ENCODE measurements at regions not wholly inside any gene's neighbourhood (a gene's known extent, or its start where the extent isn't known, plus 50 kb on each side); places are given as distances from the start of the nearest gene placed in this dataset.

DNA sequence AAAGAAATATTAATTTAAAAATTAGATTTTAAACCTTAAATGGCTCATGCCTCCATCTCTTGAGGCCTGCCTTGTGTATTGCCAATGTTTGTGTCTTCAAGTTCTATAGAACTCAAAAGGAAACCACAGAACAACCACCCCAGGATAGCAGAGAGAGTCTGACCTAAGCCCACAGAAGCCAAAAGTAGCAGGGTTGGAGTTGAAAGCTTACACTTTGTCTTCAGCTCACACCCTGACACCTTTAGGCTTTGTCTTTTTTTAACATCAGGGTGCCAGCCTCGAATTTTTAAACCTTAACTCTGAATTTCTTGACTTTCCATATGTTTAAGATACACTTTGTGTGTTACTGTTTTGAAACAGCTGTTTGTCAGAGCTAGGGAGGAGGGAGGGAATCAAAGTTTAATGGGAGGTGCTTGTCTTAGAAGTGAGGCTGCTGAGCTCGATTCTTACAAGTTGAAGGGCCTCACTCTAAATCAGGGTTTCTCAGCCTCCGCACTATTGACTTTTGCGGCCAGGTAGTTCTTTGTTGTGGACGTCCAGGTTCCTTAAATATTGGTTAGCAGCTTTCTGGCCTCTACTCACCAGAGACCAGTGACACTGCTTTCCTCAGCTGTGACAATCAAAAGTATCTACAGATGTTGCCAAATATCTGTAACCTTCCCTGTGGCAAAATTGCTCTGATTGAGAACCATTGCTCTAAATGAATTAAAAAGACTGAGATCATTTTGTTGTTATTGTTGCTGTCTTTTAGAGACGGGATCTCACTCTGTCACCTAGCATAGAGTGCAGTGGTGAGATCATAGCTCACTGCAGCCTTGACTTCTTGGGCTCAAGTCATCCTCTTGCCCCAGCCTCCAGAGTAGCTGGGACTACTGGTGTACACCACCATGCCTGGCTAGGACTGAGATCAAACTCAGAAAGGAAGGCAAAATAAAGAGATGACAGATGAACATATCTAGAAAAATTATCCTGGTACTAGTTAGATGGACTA, 139.2 kb upstream of the EOMES start:
- Histone ChIP-seq H3K9ac (ENCODE audit: low read length in 2 of 2) (no peak overlapping the region), H3K27me3 (ENCODE audit: control insufficient read depth in 1 of 2, insufficient read depth in 2 of 2, low read length in 2 of 2) (no peaks in the 10 kb centered on the region), H3K36me3 (ENCODE audit: control insufficient read depth in 2 of 2, insufficient read depth in 2 of 2, low read length in 2 of 2) (no peaks in the 10 kb centered on the region), H3K27ac (ENCODE audit: low read length) (no peak overlapping the region), H3K4me1 (ENCODE audit: control insufficient read depth, insufficient read depth, low read length) (no peaks in the 10 kb centered on the region), H3K9me3 (ENCODE audit: control insufficient read depth in 2 of 2, low read length in 2 of 2) (no peaks in the 10 kb centered on the region), H3K4me3 (ENCODE audit: low read length in 2 of 2) (no peak overlapping the region)

DNA sequence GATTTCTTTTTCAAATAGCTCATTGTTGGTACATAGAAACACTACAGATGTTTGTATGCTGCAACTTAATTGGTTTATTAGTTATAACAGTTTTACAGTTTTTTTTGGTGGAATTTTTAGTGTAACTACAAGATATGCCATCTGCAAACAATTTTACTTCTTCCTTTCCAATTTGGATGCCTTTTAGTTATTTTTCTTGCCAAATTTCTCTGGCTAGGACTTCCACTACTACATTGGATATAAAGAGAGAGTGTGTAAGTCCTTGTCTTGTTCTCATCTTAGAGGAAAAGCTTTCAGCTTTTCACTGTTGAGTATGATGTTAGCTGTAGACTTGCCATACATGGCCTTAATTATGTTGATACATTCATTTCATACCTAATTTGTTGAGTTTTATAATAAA, 143.6 kb upstream of the EOMES start:
- H3K27me3 ChIP-seq (ENCODE audit: control insufficient read depth in 1 of 2, insufficient read depth in 2 of 2, low read length in 2 of 2), result no peaks in the 10 kb centered on the region
- H3K4me1 ChIP-seq (ENCODE audit: control insufficient read depth, insufficient read depth, low read length), result no peaks in the 10 kb centered on the region
- no peaks in the 10 kb centered on the region for H3K36me3 ChIP-seq (ENCODE audit: control insufficient read depth in 2 of 2, insufficient read depth in 2 of 2, low read length in 2 of 2)
- H3K9me3 ChIP-seq (ENCODE audit: control insufficient read depth in 2 of 2, low read length in 2 of 2), result peaks cover 0 to 4% of the 10 kb centered on the region in 2 donors
- no peak overlapping the region for H3K4me3 ChIP-seq (ENCODE audit: low read length in 2 of 2)
- H3K9ac ChIP-seq (ENCODE audit: low read length in 2 of 2), result no peak overlapping the region
- no peak overlapping the region for H3K27ac ChIP-seq (ENCODE audit: low read length)

DNA sequence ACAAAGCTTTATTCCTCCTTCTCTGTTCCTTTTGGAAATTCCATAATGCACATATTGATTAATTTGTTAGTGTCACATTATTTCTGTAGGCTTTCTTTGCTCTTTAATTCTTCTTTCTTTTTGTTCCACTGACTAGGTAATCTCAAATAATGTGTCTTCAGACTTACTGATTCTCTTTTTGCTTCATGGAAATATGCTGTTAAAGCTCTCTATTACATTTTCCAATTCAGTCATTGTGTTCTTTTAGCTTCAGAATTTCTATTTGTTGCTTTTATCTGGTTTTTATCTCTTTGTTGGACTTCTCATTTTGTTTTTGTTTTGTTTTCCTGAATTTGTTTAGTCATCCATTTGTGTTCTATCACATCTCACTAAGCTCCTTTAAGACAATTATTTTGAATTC, 147.0 kb upstream of the EOMES start:
- H3K4me3 ChIP-seq (ENCODE audit: low read length in 2 of 2), result no peak overlapping the region
- no peak overlapping the region for H3K27ac ChIP-seq (ENCODE audit: low read length)
- H3K9ac ChIP-seq (ENCODE audit: low read length in 2 of 2), result no peak overlapping the region
- H3K9me3 ChIP-seq (ENCODE audit: control insufficient read depth in 2 of 2, low read length in 2 of 2), result peaks cover 0 to 4% of the 10 kb centered on the region in 2 donors
- H3K27me3 ChIP-seq (ENCODE audit: control insufficient read depth in 1 of 2, insufficient read depth in 2 of 2, low read length in 2 of 2), result no peaks in the 10 kb centered on the region
- no peaks in the 10 kb centered on the region for H3K4me1 ChIP-seq (ENCODE audit: control insufficient read depth, insufficient read depth, low read length)
- no peaks in the 10 kb centered on the region for H3K36me3 ChIP-seq (ENCODE audit: control insufficient read depth in 2 of 2, insufficient read depth in 2 of 2, low read length in 2 of 2)

DNA sequence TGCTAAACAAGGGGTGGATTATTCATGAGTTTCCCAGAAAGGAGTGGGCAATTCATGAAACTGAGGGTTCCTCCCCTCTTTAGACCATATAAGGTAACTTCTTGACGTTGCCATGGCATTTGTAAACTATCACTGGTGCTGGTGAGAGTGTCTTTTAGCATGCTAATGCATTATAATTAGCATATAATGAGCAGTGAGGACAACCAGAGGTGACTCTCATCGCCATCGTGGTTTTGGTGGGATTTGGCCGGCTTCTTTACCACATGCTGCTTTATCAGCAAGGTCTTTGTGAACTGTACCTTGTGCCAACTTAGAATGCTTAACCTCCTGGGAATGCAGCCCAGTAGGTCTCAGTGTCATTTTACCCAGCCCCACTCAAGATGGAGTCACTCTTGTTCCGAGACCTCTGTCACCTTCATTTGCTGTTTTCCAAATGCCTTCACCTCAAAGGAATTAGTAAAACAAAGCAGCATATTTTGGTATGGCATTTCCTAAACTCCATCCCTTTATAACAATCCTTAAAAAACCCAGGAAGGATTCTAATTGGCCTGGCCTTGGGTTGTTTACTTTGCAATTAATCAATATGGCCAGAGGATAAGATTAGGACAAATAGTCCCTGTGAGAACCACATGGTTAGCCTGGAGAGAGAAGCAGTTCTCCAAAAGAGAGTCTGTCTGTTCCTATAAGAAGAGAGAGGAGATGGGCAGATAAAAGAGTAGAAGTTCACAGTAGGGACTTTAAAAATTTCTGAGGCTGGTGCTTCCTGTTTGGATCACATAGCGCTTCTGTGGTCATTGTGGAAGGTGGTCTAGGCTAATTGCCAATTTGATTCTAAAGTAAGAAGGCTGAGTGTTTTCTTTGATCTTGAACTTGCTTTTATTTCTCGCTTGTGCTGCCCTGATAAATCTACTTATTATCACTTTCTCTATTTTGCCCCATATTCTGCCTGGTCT, 155.2 kb upstream of the EOMES start:
- Histone ChIP-seq H3K9me3 (ENCODE audit: control insufficient read depth in 2 of 2, low read length in 2 of 2) (no peaks in the 10 kb centered on the region), H3K4me3 (ENCODE audit: low read length in 2 of 2) (no peak overlapping the region), H3K4me1 (ENCODE audit: control insufficient read depth, insufficient read depth, low read length) (no peaks in the 10 kb centered on the region), H3K36me3 (ENCODE audit: control insufficient read depth in 2 of 2, insufficient read depth in 2 of 2, low read length in 2 of 2) (no peaks in the 10 kb centered on the region), H3K27me3 (ENCODE audit: control insufficient read depth in 1 of 2, insufficient read depth in 2 of 2, low read length in 2 of 2) (no peaks in the 10 kb centered on the region), H3K27ac (ENCODE audit: low read length) (no peak overlapping the region), H3K9ac (ENCODE audit: low read length in 2 of 2) (no peak overlapping the region)

DNA sequence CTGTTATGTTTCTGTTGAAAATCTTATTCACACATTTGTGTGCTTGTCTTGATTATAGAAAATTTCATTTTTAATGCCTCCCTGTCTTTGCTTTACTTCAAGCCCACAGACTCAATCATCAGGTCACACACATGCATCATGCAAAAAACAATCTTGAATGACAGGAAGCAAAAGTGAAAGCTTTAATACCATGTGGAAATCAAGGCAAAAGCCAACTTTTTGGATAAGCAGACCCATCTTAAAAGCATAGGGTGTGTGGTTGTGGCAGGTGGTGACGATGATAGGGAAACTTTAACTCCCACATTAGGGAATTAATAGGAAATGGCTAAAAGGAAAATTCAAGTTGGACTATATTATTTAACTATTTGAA, 155.9 kb upstream of the EOMES start:
- Histone ChIP-seq H3K9ac (ENCODE audit: low read length in 2 of 2) (no peak overlapping the region), H3K36me3 (ENCODE audit: control insufficient read depth in 2 of 2, insufficient read depth in 2 of 2, low read length in 2 of 2) (no peaks in the 10 kb centered on the region), H3K27ac (ENCODE audit: low read length) (no peak overlapping the region), H3K27me3 (ENCODE audit: control insufficient read depth in 1 of 2, insufficient read depth in 2 of 2, low read length in 2 of 2) (no peaks in the 10 kb centered on the region), H3K9me3 (ENCODE audit: control insufficient read depth in 2 of 2, low read length in 2 of 2) (no peaks in the 10 kb centered on the region), H3K4me1 (ENCODE audit: control insufficient read depth, insufficient read depth, low read length) (no peaks in the 10 kb centered on the region), H3K4me3 (ENCODE audit: low read length in 2 of 2) (no peak overlapping the region)

DNA sequence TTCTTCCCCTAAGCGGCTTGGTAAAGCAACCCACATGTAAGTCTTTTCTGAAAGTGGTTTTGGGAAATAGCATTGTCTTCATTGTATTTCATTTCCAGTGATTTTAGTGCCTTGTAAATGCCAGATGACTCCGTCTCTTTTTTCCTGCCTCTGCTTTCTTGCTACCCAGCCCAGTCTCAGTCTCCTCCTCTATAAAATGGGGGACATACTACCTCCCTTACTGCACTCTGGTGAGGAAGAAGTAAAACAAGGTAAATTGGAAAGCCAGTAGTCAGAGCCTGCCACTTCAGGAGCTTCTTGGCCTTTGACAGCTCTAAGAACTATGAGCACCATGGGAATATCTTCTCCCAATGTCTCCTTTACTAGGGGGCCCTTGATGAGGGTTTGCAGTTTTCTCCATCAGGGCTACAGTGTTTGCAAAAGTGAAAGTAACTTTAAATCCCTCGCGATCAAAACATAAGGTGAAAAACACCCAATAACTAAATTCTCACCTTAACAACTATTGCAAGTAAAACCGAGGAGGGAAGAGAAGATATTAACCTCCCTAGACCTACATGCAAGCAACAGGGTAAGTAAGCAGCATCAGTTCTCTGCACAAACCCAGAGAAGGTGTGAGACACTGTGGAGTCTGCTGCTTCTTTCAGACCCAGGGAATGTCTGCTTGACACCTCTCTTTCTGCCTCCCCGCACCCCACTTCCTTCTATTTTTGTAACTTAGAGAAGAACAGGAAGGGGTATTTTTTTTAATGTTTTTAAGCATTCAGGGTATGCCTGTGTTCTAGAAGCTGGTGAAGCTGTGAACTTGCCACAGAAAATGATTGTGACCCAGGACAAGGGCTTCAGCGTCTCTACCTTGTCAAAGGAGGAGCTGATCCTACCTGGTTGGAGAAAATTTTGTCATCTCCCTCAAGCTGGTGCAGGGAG, 159.1 kb upstream of the EOMES start:
- no peak overlapping the region for H3K9ac ChIP-seq (ENCODE audit: low read length in 2 of 2)
- no peaks in the 10 kb centered on the region for H3K9me3 ChIP-seq (ENCODE audit: control insufficient read depth in 2 of 2, low read length in 2 of 2)
- H3K4me3 ChIP-seq (ENCODE audit: low read length in 2 of 2), result no peak overlapping the region
- H3K36me3 ChIP-seq (ENCODE audit: control insufficient read depth in 2 of 2, insufficient read depth in 2 of 2, low read length in 2 of 2), result no peaks in the 10 kb centered on the region
- H3K27me3 ChIP-seq (ENCODE audit: control insufficient read depth in 1 of 2, insufficient read depth in 2 of 2, low read length in 2 of 2), result no peaks in the 10 kb centered on the region
- H3K27ac ChIP-seq (ENCODE audit: low read length), result no peak overlapping the region
- no peaks in the 10 kb centered on the region for H3K4me1 ChIP-seq (ENCODE audit: control insufficient read depth, insufficient read depth, low read length)

DNA sequence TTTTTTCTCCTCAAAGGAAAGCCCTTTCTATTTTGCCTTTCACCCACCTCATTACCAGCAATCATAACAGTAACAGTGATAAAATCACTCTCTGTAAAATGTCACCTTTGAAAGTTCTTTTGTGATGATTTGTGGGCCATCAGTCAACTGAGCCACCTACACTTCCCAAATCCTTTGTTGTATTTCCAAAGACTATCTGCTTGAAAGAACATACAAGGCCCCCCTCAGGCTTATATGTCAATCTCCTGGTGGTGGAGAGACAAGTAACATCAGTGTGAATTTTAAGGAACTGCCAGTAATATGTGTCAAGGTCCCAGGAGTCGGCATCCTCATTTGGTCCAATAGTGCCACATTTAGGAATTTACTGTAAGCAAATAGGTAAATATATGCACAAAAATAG, 161.1 kb upstream of the EOMES start:
- Histone ChIP-seq H3K9ac (ENCODE audit: low read length in 2 of 2) (no peak overlapping the region), H3K4me1 (ENCODE audit: control insufficient read depth, insufficient read depth, low read length) (no peaks in the 10 kb centered on the region), H3K9me3 (ENCODE audit: control insufficient read depth in 2 of 2, low read length in 2 of 2) (no peaks in the 10 kb centered on the region), H3K27ac (ENCODE audit: low read length) (no peak overlapping the region), H3K4me3 (ENCODE audit: low read length in 2 of 2) (no peak overlapping the region), H3K27me3 (ENCODE audit: control insufficient read depth in 1 of 2, insufficient read depth in 2 of 2, low read length in 2 of 2) (no peaks in the 10 kb centered on the region), H3K36me3 (ENCODE audit: control insufficient read depth in 2 of 2, insufficient read depth in 2 of 2, low read length in 2 of 2) (no peaks in the 10 kb centered on the region)

DNA sequence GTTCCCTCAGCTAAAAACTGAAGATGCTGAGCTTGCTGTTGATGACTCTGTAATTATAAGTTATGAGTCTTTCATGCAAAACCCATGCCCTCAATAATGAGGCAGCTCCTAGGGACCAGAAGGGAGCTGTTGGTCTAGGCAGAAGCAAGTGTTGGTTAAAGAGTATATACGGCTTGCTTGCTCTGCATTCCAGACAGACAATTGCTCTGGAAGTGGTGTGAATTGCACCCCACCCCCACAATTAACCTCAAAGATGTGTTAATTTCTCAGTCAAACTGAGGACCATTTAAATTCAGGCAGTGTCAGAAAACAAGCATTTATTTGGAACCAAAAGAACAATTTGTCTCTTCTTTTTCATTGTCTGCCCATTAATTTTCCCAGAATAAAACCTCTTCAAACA, 163.5 kb upstream of the EOMES start:
- Histone ChIP-seq H3K36me3 (ENCODE audit: control insufficient read depth in 2 of 2, insufficient read depth in 2 of 2, low read length in 2 of 2) (no peaks in the 10 kb centered on the region), H3K9me3 (ENCODE audit: control insufficient read depth in 2 of 2, low read length in 2 of 2) (no peaks in the 10 kb centered on the region), H3K4me1 (ENCODE audit: control insufficient read depth, insufficient read depth, low read length) (no peaks in the 10 kb centered on the region), H3K9ac (ENCODE audit: low read length in 2 of 2) (no peak overlapping the region), H3K27me3 (ENCODE audit: control insufficient read depth in 1 of 2, insufficient read depth in 2 of 2, low read length in 2 of 2) (no peaks in the 10 kb centered on the region), H3K4me3 (ENCODE audit: low read length in 2 of 2) (no peak overlapping the region), H3K27ac (ENCODE audit: low read length) (no peak overlapping the region)

DNA sequence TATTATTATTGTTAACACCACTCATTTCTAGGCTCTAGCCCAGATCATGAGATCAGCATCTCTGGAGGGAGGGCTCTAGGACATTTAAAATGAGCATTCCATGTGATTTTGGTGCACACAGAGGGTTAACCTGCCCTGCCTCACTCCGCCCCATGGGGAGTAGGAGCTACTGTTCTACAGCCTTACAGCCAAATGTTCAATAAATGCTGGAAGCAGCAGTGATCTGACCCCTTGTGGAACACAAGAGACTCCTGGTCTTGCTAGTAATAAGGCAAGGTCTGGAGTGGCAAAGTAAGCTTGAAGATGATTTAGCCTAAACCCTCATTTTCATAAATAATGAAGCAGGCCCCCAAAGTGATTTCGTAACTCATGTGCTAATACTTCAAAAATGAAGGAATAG, 166.4 kb upstream of the EOMES start:
- H3K27me3 ChIP-seq (ENCODE audit: control insufficient read depth in 1 of 2, insufficient read depth in 2 of 2, low read length in 2 of 2), result no peaks in the 10 kb centered on the region
- H3K9me3 ChIP-seq (ENCODE audit: control insufficient read depth in 2 of 2, low read length in 2 of 2), result no peaks in the 10 kb centered on the region
- no peaks in the 10 kb centered on the region for H3K36me3 ChIP-seq (ENCODE audit: control insufficient read depth in 2 of 2, insufficient read depth in 2 of 2, low read length in 2 of 2)
- H3K27ac ChIP-seq (ENCODE audit: low read length), result no peak overlapping the region
- H3K4me1 ChIP-seq (ENCODE audit: control insufficient read depth, insufficient read depth, low read length), result no peaks in the 10 kb centered on the region
- H3K4me3 ChIP-seq (ENCODE audit: low read length in 2 of 2), result no peak overlapping the region
- H3K9ac ChIP-seq (ENCODE audit: low read length in 2 of 2), result no peak overlapping the region

DNA sequence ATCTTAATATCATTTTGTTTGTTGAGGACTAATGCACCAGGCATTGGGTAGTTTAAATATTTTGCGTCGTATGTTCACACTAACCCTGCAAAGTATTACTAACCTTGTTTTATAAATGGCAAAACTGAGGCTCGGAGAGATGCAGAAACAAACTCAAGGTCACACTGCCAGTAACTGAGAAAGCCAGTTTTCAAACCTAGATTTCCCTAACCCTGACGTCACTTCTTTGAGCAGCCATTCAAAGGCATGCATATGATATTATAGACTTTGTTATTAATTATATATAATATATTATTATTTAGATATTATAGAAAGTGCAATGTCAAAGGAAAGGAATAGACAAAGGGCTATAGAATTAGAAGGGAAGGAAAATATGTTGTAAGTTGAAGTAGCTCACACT, 167.6 kb upstream of the EOMES start:
- Histone ChIP-seq H3K4me1 (ENCODE audit: control insufficient read depth, insufficient read depth, low read length) (no peaks in the 10 kb centered on the region), H3K9me3 (ENCODE audit: control insufficient read depth in 2 of 2, low read length in 2 of 2) (no peaks in the 10 kb centered on the region), H3K9ac (ENCODE audit: low read length in 2 of 2) (no peak overlapping the region), H3K36me3 (ENCODE audit: control insufficient read depth in 2 of 2, insufficient read depth in 2 of 2, low read length in 2 of 2) (no peaks in the 10 kb centered on the region), H3K27ac (ENCODE audit: low read length) (no peak overlapping the region), H3K4me3 (ENCODE audit: low read length in 2 of 2) (no peak overlapping the region), H3K27me3 (ENCODE audit: control insufficient read depth in 1 of 2, insufficient read depth in 2 of 2, low read length in 2 of 2) (no peaks in the 10 kb centered on the region)
